ENCODE measurements at regions not wholly inside any gene's neighbourhood (a gene's known extent, or its start where the extent isn't known, plus 50 kb on each side); places are given as distances from the start of the nearest gene placed in this dataset.

DNA sequence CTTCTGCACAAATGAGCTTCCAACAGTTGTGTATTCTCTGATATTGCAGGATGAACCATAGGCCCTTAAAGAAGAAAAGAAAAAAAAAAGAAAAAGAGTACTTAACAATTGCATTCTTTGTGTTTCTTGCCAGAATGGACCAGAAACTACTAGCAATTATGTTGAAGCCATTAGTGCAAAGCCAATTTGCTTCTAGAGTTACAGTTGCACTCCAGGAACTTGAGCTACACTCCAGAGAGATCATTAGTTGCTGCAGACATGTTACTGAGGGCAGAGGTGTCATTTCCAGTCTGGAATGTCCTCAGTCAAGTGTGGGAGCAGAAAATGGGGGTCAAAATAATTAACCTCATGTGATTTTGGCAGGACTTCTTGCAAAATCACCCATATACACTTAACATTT, 85.6 kb upstream of the CCL2 start:
- TF ChIP-seq, protein P1, sequence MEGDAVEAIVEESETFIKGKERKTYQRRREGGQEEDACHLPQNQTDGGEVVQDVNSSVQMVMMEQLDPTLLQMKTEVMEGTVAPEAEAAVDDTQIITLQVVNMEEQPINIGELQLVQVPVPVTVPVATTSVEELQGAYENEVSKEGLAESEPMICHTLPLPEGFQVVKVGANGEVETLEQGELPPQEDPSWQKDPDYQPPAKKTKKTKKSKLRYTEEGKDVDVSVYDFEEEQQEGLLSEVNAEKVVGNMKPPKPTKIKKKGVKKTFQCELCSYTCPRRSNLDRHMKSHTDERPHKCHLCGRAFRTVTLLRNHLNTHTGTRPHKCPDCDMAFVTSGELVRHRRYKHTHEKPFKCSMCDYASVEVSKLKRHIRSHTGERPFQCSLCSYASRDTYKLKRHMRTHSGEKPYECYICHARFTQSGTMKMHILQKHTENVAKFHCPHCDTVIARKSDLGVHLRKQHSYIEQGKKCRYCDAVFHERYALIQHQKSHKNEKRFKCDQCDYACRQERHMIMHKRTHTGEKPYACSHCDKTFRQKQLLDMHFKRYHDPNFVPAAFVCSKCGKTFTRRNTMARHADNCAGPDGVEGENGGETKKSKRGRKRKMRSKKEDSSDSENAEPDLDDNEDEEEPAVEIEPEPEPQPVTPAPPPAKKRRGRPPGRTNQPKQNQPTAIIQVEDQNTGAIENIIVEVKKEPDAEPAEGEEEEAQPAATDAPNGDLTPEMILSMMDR (IDR thresholded peaks at IDR 0.05), result no peak
- no peaks in the 10 kb centered on the region for H3K79me2 ChIP-seq (ENCODE audit: insufficient read depth, low read length)
- no peak overlapping the region for H3K4me3 ChIP-seq (replicated peaks in 1 of 3; ENCODE audit: low read depth in 2 of 3, low read length in 3 of 3)
- H3K36me3 Mint-ChIP-seq, result peaks cover 0 to 6% of the 10 kb centered on the region in 2 donors
- H3K9me3 ChIP-seq (replicated peaks in 1 of 2; ENCODE audit: control insufficient read depth in 1 of 2, insufficient read depth in 1 of 2, low read length in 2 of 2), result no peaks in the 10 kb centered on the region
- no peak overlapping the region for H3K9ac ChIP-seq (ENCODE audit: insufficient read depth, low read length, poor library complexity, severe bottlenecking)
- intact Hi-C loops (cut with micrococcal nuclease), result loop anchor here (10.0 kb wide), 2 partner anchors 385 to 395 kb away; no protein-coding TSS in a partner anchor
- no peak overlapping the region for H2AFZ ChIP-seq (ENCODE audit: insufficient read depth, low read depth, low read length, poor library complexity, severe bottlenecking)
- peaks cover 19 to 20% of the 10 kb centered on the region in 2 donors for H3K4me1 ChIP-seq (ENCODE audit: control insufficient read depth in 1 of 2, insufficient read depth in 2 of 2, low read length in 2 of 2)
- peaks cover 0 to 6% (median 0%) of the 10 kb centered on the region in 7 donors for H3K9me3 Mint-ChIP-seq
- no peak for DNase-seq
- H3K27ac ChIP-seq (ENCODE audit: low read depth in 1 of 2, low read length in 2 of 2), result no peak overlapping the region
- H3K27ac Mint-ChIP-seq, result no peak overlapping the region
- no peaks in the 10 kb centered on the region for H4K20me1 ChIP-seq (ENCODE audit: insufficient read depth, low read length)
- peaks cover 1 to 3% (median 2%) of the 10 kb centered on the region in 3 donors for H3K27me3 Mint-ChIP-seq (ENCODE audit: low read depth in 3 of 3)
- no peaks in the 10 kb centered on the region for H3K27me3 ChIP-seq (ENCODE audit: control insufficient read depth in 2 of 2, insufficient read depth in 2 of 2, low read length in 2 of 2)
- no peak overlapping the region for H3K4me3 Mint-ChIP-seq
- peaks cover 34% of the 10 kb centered on the region for H3K4me1 Mint-ChIP-seq
- no peaks in the 10 kb centered on the region for H3K36me3 ChIP-seq (replicated peaks in 1 of 2; ENCODE audit: control insufficient read depth in 1 of 2, insufficient read depth in 2 of 2, low read length in 2 of 2)
- no peak overlapping the region for H3K4me2 ChIP-seq (replicated peaks; ENCODE audit: extremely low read depth, low read length, poor library complexity, severe bottlenecking)

DNA sequence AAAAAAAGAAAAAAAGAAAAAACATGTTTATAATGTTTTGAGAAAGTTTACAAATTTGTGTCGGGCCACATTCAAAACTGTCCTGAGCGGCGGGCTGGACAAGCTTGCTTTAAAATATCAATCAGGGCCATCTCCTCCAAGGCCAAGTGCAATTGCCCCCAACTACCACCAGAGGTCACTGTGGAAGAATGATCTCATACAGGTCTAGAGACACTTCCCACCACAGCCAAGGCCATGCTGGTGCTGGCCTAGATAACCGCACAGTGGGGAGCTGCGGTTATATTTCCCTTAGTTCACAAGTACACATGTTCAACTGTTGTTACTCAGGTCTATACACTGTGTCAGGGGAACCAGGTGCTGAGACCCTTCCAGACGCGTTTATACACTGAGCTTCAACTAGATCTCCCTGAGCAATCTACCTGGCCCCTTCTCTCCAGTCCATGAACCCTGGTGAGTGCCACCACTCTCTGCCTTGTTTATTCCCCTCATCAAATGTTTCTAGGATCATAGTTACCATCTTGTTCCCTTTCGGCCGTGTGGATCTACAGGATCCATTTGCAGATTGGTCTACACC, 83.8 kb upstream of the CCL2 start:
- Mint-ChIP-seq H3K27ac (peak overlapping the region in 1 of 7 donors; percentile 51), H3K36me3 (peaks cover 0 to 6% of the 10 kb centered on the region in 2 donors), H3K4me1 (peaks cover 39% of the 10 kb centered on the region), H3K27me3 (ENCODE audit: low read depth in 3 of 3) (peaks cover 1 to 2% (median 2%) of the 10 kb centered on the region in 3 donors), H3K4me3 (no peak overlapping the region), H3K9me3 (peaks cover 0 to 6% (median 0%) of the 10 kb centered on the region in 7 donors)
- peak; percentile 51 to 68 (median 67) for DNase-seq
- Histone ChIP-seq H3K27me3 (ENCODE audit: control insufficient read depth in 2 of 2, insufficient read depth in 2 of 2, low read length in 2 of 2) (no peaks in the 10 kb centered on the region), H3K9me3 (replicated peaks in 1 of 2; ENCODE audit: control insufficient read depth in 1 of 2, insufficient read depth in 1 of 2, low read length in 2 of 2) (no peaks in the 10 kb centered on the region), H3K9ac (ENCODE audit: insufficient read depth, low read length, poor library complexity, severe bottlenecking) (no peak overlapping the region), H2AFZ (ENCODE audit: insufficient read depth, low read depth, low read length, poor library complexity, severe bottlenecking) (no peak overlapping the region), H3K27ac (ENCODE audit: low read depth in 1 of 2, low read length in 2 of 2) (no peak overlapping the region), H3K36me3 (replicated peaks in 1 of 2; ENCODE audit: control insufficient read depth in 1 of 2, insufficient read depth in 2 of 2, low read length in 2 of 2) (no peaks in the 10 kb centered on the region), H4K20me1 (ENCODE audit: insufficient read depth, low read length) (no peaks in the 10 kb centered on the region), H3K4me2 (replicated peaks; ENCODE audit: extremely low read depth, low read length, poor library complexity, severe bottlenecking) (no peak overlapping the region), H3K79me2 (ENCODE audit: insufficient read depth, low read length) (no peaks in the 10 kb centered on the region), H3K4me1 (ENCODE audit: control insufficient read depth in 1 of 2, insufficient read depth in 2 of 2, low read length in 2 of 2) (peaks cover 20 to 28% of the 10 kb centered on the region in 2 donors), H3K4me3 (replicated peaks in 1 of 3; ENCODE audit: low read depth in 2 of 3, low read length in 3 of 3) (no peak overlapping the region)
- intact Hi-C loops (cut with micrococcal nuclease), result no loop called here
- 33% methylated on average over 9 of the region's 9 CpGs for WGBS (ENCODE audit: insufficient coverage)
- TF ChIP-seq, protein P1 (IDR thresholded peaks at IDR 0.05), result peak; percentile 97

All from CD14-positive monocyte (primary cell).